ENCODE measurements at regions not wholly inside any gene's neighbourhood (a gene's known extent, or its start where the extent isn't known, plus 50 kb on each side); places are given as distances from the start of the nearest gene placed in this dataset.

- Histone ChIP-seq H3K4me2 (ENCODE audit: insufficient read depth in 1 of 2, low read depth in 2 of 2, low read length in 2 of 2) (no peak overlapping the region), H3K56ac (replicated peaks; ENCODE audit: insufficient read length, low read depth, low read length) (no peak overlapping the region), H3K23me2 (ENCODE audit: low read depth, low read length) (no peaks in the 10 kb centered on the region; the same call in 1 of the 2 replicates), H4K20me1 (replicated peaks in 1 of 2; ENCODE audit: control insufficient read depth in 1 of 2, insufficient read depth in 2 of 2, low read length in 2 of 2) (no peaks in the 10 kb centered on the region), H3K4me3 (ENCODE audit: extremely low read depth in 1 of 4, insufficient read depth in 2 of 4, low read depth in 3 of 4, low read length in 4 of 4) (no peak overlapping the region), H2BK5ac (ENCODE audit: low read depth, low read length) (no peak overlapping the region), H3K4me1 (replicated peaks in 1 of 4; ENCODE audit: control insufficient read depth in 3 of 4, insufficient read depth in 4 of 4, low read length in 3 of 4) (peaks cover 0 to 4% (median 0%) of the 10 kb centered on the region in 4 experiments; a peak in 2 of 7 replicates), H2BK120ac (replicated peaks; ENCODE audit: low read depth, low read length) (no peak overlapping the region), H3K18ac (ENCODE audit: extremely low read depth, low read length) (no peak overlapping the region), H2AK5ac (ENCODE audit: low read depth, low read length) (no peak overlapping the region), H4K8ac (ENCODE audit: extremely low read depth, insufficient read depth, low read length) (no peak overlapping the region), H3K23ac (ENCODE audit: insufficient read length) (no peak overlapping the region), H2BK20ac (ENCODE audit: low read length) (no peak overlapping the region; the same call in 1 of the 2 replicates), H3K27ac (ENCODE audit: low read depth, low read length) (no peak overlapping the region), H3K27me3 (replicated peaks in 1 of 4; ENCODE audit: control insufficient read depth in 3 of 4, extremely low read depth in 1 of 4, insufficient read depth in 3 of 4, low read length in 3 of 4) (no peaks in the 10 kb centered on the region), H3K4ac (replicated peaks; ENCODE audit: insufficient read length, low read depth, low read length) (no peak overlapping the region), H2BK15ac (ENCODE audit: low read length) (peak overlapping the region; percentile 61; the same call in 1 of the 2 replicates), H3K14ac (ENCODE audit: insufficient read length) (no peak overlapping the region), H3K36me3 (ENCODE audit: control insufficient read depth in 2 of 4, insufficient read depth in 4 of 4, low read length in 3 of 4) (no peaks in the 10 kb centered on the region), H2BK12ac (ENCODE audit: low read depth, low read length) (no peak overlapping the region), H3K9ac (replicated peaks in 1 of 4; ENCODE audit: extremely low read depth in 1 of 4, low read depth in 3 of 4, low read length in 3 of 4) (no peak overlapping the region), H2AFZ (ENCODE audit: low read length) (no peak overlapping the region), H4K91ac (replicated peaks; ENCODE audit: insufficient read length, low read length) (no peak overlapping the region), H3K79me1 (ENCODE audit: low read depth, low read length) (no peaks in the 10 kb centered on the region), H3K79me2 (ENCODE audit: control insufficient read depth in 1 of 2, insufficient read depth in 2 of 2, low read length in 2 of 2) (no peaks in the 10 kb centered on the region), H4K5ac (ENCODE audit: insufficient read length, low read depth, low read length) (no peak overlapping the region), H3K9me3 (ENCODE audit: insufficient read depth in 2 of 2, low read depth in 1 of 2, low read length in 1 of 2) (no peaks in the 10 kb centered on the region)
- CTCF ChIA-PET (ENCODE audit: partially characterized antibody): interaction anchor here (0.7 to 1.6 kb wide), 7 partner anchors 22 to 504 kb away, joined by 3 to 4 read pairs (median 3); no protein-coding TSS in a partner anchor
- POLR2A ChIA-PET (ENCODE audit: partially characterized antibody): no interaction called here
- FAIRE-seq: no peak
- no peak for TF ChIP-seq RFX5 (IDR thresholded peaks at IDR 0.05; ENCODE audit: borderline replicate concordance, low read depth, low read length)
- no peak for TF ChIP-seq ASH2L (IDR thresholded peaks at IDR 0.05; ENCODE audit: low read length)
- TF ChIP-seq E2F6 (IDR thresholded peaks at IDR 0.05): no peak
- TF ChIP-seq CTBP2 (IDR thresholded peaks at IDR 0.05; ENCODE audit: borderline replicate concordance, insufficient read depth, insufficient read length, low read length): no peak
- no peak for TF ChIP-seq NANOG (IDR thresholded peaks at IDR 0.05; ENCODE audit: insufficient read depth, low read depth, low read length, poor library complexity, severe bottlenecking)
- no peak for TF ChIP-seq EP300 (IDR thresholded peaks at IDR 0.05; ENCODE audit: borderline replicate concordance in 1 of 2, low read depth in 2 of 2, low read length in 2 of 2)
- no peak for DNase-seq (ENCODE audit: low read depth in 1 of 2, low spot score in 2 of 2)
- 90% methylated on average over 8 of the region's 8 CpGs; no CpG with 5 or more reads in 1 of the 2 experiments for WGBS, 2 experiments (ENCODE audit: extremely low coverage in 1 of 2, insufficient coverage in 1 of 2, insufficient read length in 1 of 2, insufficient replicate concordance in 2 of 2, low coverage in 1 of 2, low lambda C conversion rate in 2 of 2, missing lambda C conversion rate in 1 of 2)
Measured at GRCh38 chr16:65751622-65752521, 614.6 kb upstream of the CDH5 start.

Measured in H1 (cell line).